ENCODE measurements at regions not wholly inside any gene's neighbourhood (a gene's known extent, or its start where the extent isn't known, plus 50 kb on each side); places are given as distances from the start of the nearest gene placed in this dataset.

DNA sequence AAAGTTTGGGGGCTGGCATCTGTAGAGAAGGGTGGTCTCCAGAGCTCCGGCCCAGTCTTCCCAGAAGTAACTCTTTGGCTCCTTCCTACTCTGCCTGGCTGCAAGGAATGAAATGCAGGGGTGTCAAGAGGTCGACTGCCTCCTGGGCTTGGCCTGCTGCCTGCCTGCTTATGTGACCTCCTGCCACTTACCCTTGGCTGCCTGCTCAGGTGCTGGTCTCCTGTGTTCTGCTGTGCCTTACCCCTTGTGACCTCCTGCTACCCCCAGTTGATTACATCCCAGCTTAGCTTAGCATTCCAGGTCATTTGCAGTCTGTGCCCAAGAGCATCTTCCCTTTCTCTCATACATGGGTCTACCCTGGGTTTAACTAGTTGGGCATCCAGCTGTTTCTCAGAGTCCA is 180.2 kb downstream of the PTPN20 start:
- Mint-ChIP-seq H3K9me3 (no peaks in the 10 kb centered on the region), H3K27me3 (no peaks in the 10 kb centered on the region), H3K36me3 (no peaks in the 10 kb centered on the region), H3K4me1 (peaks cover 12% of the 10 kb centered on the region), H3K27ac (no peak overlapping the region), H3K4me3 (no peak overlapping the region)

DNA sequence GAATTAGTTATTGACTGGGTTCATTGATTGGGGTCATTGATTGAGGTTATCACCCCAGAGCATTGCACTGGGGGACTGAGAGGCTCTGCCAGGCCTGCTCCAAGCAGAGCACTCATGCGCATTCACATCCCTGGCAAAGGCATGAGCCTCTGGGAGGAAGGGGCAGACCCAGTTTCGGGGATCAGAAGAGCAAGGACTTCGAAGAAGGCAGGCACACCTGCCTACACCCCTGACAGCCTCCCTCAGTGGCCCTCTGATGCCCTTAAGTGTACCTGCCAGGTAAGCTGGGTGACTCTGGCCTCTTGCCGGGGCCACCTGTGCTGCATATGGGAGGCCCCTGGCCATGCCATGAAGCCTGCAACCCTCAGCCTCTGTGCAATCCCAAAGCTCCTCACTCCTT is 181.1 kb downstream of the PTPN20 start:
- Mint-ChIP-seq H3K36me3 (no peaks in the 10 kb centered on the region), H3K27me3 (no peaks in the 10 kb centered on the region), H3K9me3 (no peaks in the 10 kb centered on the region), H3K4me1 (peaks cover 12% of the 10 kb centered on the region), H3K4me3 (no peak overlapping the region), H3K27ac (no peak overlapping the region)

DNA sequence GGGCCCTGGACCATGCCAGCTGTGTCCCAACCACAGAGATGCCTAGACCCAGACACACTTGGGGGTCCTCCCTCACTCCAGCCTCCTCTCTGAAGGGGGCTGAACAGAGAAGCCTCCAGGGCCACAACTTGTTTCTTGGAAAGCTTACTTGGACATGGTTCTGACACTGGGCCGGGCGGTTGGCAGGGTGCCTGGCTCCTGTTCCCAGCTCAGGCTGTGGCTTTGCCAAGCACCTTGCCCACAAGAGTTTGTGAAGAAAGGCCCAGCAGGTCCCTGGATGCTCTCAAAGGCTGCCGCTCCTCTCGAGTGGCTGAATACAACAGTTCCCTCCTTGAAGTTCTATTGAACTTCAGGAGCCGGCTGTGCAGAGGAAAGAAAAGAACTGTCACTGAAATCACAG is 181.6 kb downstream of the PTPN20 start:
- Mint-ChIP-seq H3K9me3 (no peaks in the 10 kb centered on the region), H3K4me3 (no peak overlapping the region), H3K4me1 (peaks cover 8% of the 10 kb centered on the region), H3K36me3 (no peaks in the 10 kb centered on the region), H3K27ac (no peak overlapping the region), H3K27me3 (no peaks in the 10 kb centered on the region)

DNA sequence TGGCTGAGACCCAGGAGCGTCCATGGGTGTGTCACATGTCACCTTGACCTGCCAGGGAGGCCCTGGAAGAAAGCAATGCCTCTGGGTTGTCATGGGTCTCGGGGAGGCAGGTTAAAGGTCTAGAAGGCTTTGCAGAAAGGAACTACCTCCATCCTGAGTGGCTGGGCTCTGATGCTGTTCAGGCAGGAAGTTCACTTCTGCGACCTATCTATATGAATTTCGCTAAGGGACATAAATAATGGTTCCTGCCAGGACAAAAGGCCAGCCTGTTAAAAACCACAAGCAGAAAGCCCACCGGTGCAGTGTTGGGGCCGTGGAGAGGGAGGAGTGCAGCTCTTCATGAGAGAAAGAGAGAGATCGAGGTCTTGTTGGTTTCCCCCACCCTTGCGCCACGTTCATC is 182.9 kb downstream of the PTPN20 start:
- Mint-ChIP-seq H3K4me3 (no peak overlapping the region), H3K36me3 (no peaks in the 10 kb centered on the region), H3K9me3 (no peaks in the 10 kb centered on the region), H3K4me1 (no peaks in the 10 kb centered on the region), H3K27me3 (no peaks in the 10 kb centered on the region), H3K27ac (no peak overlapping the region)

DNA sequence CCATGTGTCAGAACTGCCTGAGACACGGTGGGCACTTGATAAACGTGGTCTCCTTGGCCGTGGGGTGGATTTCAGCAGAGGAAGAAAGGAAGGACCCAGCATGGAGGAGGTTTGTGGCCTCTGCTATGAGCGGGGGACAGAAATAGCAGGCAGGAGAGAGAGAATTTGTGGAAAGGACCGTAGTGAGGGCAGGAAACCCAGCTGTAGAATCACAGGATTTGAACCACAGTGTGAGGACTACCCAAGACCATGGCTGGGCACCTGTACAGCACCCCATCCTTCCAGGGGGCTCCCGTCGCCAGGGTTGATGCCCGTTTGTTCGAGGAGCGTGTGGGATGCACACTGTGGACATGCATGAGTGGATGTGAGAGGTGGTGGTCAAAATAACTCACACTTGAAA is 183.4 kb downstream of the PTPN20 start:
- Mint-ChIP-seq H3K4me3 (no peak overlapping the region), H3K36me3 (no peaks in the 10 kb centered on the region), H3K27ac (no peak overlapping the region), H3K27me3 (no peaks in the 10 kb centered on the region), H3K4me1 (no peaks in the 10 kb centered on the region), H3K9me3 (no peaks in the 10 kb centered on the region)

DNA sequence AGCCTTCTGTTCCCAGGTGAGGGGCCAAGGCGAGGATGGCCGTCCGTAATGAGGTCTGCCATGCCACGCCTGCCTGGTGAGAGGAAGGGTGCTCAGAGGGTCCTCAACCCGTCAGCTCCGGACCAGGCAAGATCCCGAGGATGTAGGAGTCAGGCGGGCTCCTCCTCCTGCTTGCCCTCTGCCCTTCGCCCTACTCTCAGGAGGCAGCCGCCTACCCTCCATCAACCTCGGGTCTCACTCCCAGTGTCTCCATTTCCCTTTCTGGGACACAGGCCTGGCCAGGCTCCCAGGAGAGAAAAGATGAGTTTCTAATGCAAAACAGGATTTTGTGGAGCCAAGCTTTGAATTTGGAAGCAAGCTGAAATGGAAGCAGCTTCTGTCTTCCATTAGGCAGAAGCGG is 184.0 kb downstream of the PTPN20 start:
- no peak overlapping the region for H3K27ac Mint-ChIP-seq
- H3K27me3 Mint-ChIP-seq, result no peaks in the 10 kb centered on the region
- no peaks in the 10 kb centered on the region for H3K36me3 Mint-ChIP-seq
- H3K9me3 Mint-ChIP-seq, result no peaks in the 10 kb centered on the region
- no peaks in the 10 kb centered on the region for H3K4me1 Mint-ChIP-seq
- no peak overlapping the region for H3K4me3 Mint-ChIP-seq

DNA sequence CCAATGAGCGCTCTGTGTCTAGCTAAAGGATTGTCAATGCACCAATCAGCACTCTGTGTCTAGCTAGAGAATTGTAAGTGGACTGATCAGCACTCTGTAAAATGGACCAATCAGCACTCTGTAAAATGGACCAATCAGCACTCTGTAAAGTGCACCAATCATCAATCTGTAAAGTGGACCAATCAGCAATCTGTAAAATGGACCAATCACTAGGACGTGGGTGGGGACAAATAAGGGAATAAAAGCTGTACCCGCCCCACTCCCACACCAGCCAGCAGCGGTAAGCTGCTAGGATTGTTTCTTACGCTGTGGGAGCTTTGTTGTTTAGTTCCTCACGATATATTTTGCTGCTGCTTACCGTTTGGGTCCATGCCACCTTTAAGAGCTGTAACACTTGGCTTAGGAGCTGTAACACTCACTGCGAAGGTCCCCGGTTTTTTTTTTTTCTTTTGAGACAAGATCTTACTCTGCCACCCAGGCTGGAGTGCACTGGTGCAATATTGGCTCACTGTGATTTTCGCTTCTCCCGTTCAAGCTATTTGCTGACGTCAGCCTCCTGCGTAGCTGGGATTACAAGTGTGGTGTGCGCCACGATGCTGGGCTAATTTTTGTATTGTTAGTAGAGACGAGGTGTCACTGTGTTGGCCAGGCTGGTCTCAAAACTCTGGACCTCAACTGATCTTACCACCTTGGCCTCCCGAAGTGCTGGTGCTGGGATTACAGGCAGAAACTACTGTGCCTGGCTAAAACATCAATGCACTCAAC is 184.8 kb downstream of the PTPN20 start:
- no peak overlapping the region for H3K27ac Mint-ChIP-seq
- no peak overlapping the region for H3K4me3 Mint-ChIP-seq
- no peaks in the 10 kb centered on the region for H3K4me1 Mint-ChIP-seq
- H3K27me3 Mint-ChIP-seq, result no peaks in the 10 kb centered on the region
- H3K36me3 Mint-ChIP-seq, result no peaks in the 10 kb centered on the region
- H3K9me3 Mint-ChIP-seq, result no peaks in the 10 kb centered on the region

DNA sequence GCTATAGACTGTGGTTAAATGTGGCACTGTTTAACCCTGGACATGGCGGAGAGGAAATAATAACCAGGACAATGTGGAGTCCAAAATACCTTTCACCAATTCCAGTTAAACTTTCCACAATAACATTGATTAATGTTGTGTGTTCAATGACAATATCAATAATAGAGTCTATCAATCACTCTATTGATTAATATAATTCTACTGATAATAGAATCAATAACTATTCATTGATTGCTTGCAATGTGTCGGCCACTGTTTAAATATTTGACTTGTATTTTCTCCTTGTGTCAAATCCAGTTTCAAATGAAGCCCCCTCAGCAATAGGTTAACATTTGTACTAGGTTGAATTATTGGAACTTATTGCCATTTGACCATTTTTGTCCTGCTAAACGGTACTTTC is 187.0 kb downstream of the PTPN20 start:
- Mint-ChIP-seq H3K4me3 (no peak overlapping the region), H3K27ac (no peak overlapping the region), H3K4me1 (no peaks in the 10 kb centered on the region), H3K9me3 (no peaks in the 10 kb centered on the region), H3K27me3 (no peaks in the 10 kb centered on the region), H3K36me3 (no peaks in the 10 kb centered on the region)

DNA sequence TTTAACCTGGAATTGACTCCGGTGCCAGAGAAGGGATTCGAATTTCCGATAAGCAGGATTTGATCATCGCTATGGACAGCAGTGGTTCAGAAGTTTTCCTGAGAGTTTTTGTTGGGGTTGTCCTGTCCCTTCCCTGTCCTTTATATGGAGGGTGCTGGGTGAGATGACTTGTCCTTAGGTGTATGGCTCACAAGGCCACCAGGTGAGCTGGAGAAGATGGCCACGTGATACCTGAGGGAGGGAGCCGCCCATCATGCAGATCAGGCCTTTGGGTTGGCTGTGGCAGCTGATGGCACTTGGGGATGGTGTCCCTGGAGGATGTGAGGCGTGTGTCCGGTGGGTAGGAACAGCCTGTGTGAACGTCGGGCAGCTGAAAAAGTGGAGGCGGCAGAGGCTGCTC is 187.7 kb downstream of the PTPN20 start:
- Mint-ChIP-seq H3K27me3 (no peaks in the 10 kb centered on the region), H3K4me1 (no peaks in the 10 kb centered on the region), H3K27ac (no peak overlapping the region), H3K36me3 (no peaks in the 10 kb centered on the region), H3K4me3 (no peak overlapping the region), H3K9me3 (no peaks in the 10 kb centered on the region)

DNA sequence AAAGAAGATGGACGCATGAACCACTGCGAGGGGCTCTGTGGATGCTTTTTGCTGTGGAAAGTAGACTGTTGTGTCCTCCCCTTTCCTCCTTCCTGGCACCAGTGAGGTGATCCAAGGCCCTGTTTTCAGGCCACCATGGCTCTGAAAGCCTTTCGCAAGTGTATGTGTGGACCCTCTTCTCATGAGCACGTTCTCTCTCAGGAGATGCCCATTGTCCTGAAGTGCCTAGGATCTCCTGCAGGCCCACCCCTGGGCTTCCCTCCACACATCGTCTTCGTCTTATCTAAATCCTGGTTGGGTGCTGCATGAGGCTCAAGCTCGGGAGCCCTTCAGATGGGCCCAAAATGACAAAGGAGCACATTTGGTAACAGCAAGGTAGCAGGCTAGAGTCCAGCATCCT is 188.2 kb downstream of the PTPN20 start:
- Mint-ChIP-seq H3K27me3 (no peaks in the 10 kb centered on the region), H3K4me1 (peaks cover 3% of the 10 kb centered on the region), H3K4me3 (no peak overlapping the region)

DNA sequence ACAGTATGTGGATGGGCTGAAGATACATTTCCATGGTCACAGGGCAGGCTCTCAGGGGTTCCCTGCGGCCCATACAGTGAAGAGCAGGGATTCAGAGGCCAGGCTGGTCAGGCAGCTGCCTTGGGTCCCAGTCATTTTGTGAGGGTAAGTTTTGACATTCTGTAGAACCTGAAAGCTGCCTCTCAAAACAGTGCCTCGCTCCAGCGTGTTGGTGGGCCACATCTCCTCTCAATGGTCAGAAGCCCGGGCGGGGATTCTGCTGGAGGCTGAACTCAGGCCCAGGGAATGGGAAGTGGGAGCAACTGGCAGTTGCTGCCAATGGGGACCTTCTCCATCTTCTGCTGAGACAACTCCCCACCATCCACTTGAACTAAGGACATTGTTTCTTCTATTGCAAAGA is 190.0 kb downstream of the PTPN20 start:
- Mint-ChIP-seq H3K36me3 (no peaks in the 10 kb centered on the region), H3K27ac (no peak overlapping the region), H3K27me3 (no peaks in the 10 kb centered on the region), H3K4me1 (peaks cover 8% of the 10 kb centered on the region), H3K4me3 (no peak overlapping the region), H3K9me3 (no peaks in the 10 kb centered on the region)

More for the DNA sequence above, 188.2 kb downstream of the PTPN20 start:
- H3K9me3 Mint-ChIP-seq, result no peaks in the 10 kb centered on the region
- H3K27ac Mint-ChIP-seq, result no peak overlapping the region
- H3K36me3 Mint-ChIP-seq, result no peaks in the 10 kb centered on the region

DNA sequence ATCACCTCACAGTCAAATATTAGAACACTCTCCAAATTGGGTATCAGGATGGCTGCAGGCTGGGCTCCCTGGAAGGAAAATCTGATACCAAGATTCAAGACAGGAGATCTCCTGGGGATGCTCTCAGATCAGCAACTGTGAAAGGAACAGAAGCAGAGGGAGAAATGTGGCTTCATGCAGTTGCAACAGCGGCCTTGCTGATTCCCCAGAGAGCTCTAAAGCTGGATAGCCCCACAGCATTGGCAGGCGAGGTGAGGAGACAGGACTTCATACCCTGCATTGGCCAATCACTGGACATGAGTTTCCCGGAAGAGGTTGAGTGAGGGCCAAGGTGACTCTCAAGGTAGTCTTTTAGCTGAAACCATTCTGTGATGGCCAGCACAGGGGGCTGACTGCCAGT is 190.6 kb downstream of the PTPN20 start:
- Mint-ChIP-seq H3K36me3 (no peaks in the 10 kb centered on the region), H3K4me3 (no peak overlapping the region)

DNA sequence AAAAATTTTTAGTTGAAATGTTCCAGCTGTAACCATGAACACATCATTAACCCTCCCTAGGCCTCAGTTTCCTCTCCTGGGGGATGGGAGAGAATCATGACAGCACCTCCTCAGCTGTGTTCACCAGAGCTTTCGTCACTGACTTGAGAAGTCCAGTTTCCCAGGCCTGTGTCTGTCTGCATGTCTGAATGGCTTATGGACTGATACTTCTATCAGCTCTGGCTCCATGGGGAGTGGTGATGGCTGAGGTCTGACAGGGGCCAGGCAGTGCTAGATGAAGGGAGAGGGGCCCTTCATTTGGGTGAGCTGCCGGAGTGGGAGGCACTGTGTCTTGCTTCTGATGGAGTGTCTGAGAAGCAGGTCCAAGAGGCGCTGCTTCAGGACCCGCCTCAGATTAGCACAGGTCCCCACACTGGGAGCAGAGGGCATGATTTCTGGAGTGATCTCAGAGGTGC is 192.9 kb downstream of the PTPN20 start:
- H3K4me3 Mint-ChIP-seq, result no peak overlapping the region
- H3K27me3 Mint-ChIP-seq, result no peaks in the 10 kb centered on the region
- H3K27ac Mint-ChIP-seq, result no peak overlapping the region

More for the DNA sequence above, 190.6 kb downstream of the PTPN20 start:
- Mint-ChIP-seq H3K9me3 (no peaks in the 10 kb centered on the region), H3K27ac (no peak overlapping the region), H3K27me3 (no peaks in the 10 kb centered on the region), H3K4me1 (peaks cover 8% of the 10 kb centered on the region)

DNA sequence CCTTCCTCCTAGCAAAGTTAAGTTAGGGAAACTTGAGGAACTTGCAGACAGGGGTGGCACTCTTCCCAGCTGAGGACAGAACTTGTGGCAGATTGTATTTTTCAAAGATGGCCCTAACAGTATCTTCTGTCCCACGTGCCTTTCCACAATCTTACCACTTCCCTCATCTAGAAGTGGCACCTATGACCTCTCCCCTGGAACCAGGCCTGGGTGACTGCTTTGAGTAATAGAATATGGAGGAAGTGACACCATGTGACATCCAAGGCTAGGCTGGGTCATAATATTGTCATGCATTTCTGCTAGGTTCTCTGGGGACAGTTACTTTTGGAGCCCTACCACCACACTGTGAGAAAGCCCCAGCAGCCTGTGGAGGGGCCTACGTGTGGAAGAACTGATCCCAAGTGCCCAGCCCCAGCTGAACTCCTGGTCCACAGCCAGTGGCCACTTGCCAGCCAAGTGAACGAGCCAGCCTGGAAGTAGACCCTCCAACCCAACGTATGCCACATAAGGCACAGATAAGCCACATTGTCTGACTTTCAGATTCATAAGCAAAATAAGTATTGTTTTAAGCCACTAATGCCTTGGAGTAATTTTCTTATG is 193.7 kb downstream of the PTPN20 start:
- H3K4me1 Mint-ChIP-seq, result peaks cover 8% of the 10 kb centered on the region
- H3K36me3 Mint-ChIP-seq, result no peaks in the 10 kb centered on the region
- H3K27me3 Mint-ChIP-seq, result no peaks in the 10 kb centered on the region
- no peak overlapping the region for H3K27ac Mint-ChIP-seq
- no peaks in the 10 kb centered on the region for H3K9me3 Mint-ChIP-seq
- no peak overlapping the region for H3K4me3 Mint-ChIP-seq

More for the DNA sequence above, 192.9 kb downstream of the PTPN20 start:
- Mint-ChIP-seq H3K9me3 (no peaks in the 10 kb centered on the region), H3K36me3 (no peaks in the 10 kb centered on the region), H3K4me1 (peaks cover 8% of the 10 kb centered on the region)

DNA sequence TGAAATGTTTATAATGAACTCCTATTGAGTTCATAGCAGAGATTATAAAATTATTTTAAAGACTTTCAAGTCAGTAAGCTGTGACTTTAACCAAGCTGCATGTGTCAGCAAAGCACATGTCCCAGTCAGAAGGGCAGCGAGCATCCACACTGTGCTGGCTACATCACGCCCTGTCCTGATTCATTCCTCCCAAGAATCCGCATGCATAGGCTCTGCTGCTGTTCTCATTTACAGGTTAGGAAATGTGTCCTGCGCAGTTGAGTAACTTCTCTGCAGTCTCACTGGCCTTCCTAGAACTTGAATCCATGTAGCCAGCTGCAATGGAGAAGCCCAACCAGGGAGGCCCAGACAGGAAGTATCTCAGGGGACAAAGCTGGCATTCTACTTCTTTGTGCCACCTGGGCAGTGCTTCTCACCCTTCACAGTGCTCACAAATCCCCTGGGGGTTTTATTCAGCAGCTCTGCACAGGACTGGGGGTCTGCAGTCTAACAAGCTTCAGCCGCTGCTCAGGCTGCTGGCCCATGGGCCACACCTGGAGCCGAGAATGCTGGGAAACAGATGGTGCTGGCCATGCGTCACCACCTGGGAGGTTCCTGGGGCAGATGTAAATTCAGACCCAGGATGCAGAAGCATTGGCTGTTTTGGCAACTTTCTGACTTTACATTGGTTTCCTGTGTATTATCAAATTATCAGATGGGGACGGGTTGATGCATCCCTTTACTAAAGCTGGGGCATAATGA is 192.8 kb upstream of the GDF10 start:
- no peak overlapping the region for H3K4me3 Mint-ChIP-seq
- no peaks in the 10 kb centered on the region for H3K27me3 Mint-ChIP-seq
- peaks cover 15% of the 10 kb centered on the region for H3K4me1 Mint-ChIP-seq
- H3K9me3 Mint-ChIP-seq, result no peaks in the 10 kb centered on the region
- no peak overlapping the region for H3K27ac Mint-ChIP-seq
- H3K36me3 Mint-ChIP-seq, result no peaks in the 10 kb centered on the region

DNA sequence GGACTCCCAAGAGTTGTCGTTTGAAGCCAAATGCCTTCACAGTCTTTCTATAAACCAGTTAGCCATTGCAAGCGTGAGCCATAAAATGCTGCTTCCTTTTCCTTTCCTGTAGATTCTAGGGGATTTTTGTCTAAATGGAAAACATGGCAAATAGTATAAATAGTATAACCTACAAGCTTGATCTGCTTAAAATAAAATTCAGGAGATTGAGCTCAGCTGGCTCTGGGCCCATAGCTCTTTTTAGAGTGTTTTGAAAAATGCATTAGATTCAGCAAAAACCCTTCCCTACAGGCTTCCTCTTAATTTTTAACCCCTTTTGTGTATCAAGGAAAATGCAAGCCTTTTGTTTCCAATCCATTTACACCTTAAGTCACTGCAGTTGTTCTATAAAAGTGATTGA is 190.1 kb upstream of the GDF10 start:
- no peak overlapping the region for H3K27ac Mint-ChIP-seq
- no peaks in the 10 kb centered on the region for H3K36me3 Mint-ChIP-seq
- H3K9me3 Mint-ChIP-seq, result no peaks in the 10 kb centered on the region
- H3K27me3 Mint-ChIP-seq, result no peaks in the 10 kb centered on the region
- peaks cover 10% of the 10 kb centered on the region for H3K4me1 Mint-ChIP-seq
- no peak overlapping the region for H3K4me3 Mint-ChIP-seq

All from activated naive CD4-positive, alpha-beta T cell treated with anti-CD3 and anti-CD28 coated beads, Interleukin-2, amount 50 U/mL, for 24 hours (primary cell).